HG03521 (cell line): ENCODE measurements at regions not wholly inside any gene's neighbourhood (a gene's known extent, or its start where the extent isn't known, plus 50 kb on each side); places are given as distances from the start of the nearest gene placed in this dataset.

Experiments used
- ATAC-seq: cut with Tn5 transposase; IDR thresholded peaks from one replicate; pipeline ENCODE4 v1.9.1; 2021; ENCODE audit warnings: mild to moderate bottlenecking, moderate library complexity; ENCODE audit not compliant: unreplicated experiment

GRCh38 chr7:130896051-130896881 is 162.3 kb upstream of the KLF14 start:
- no peak for ATAC-seq

- ATAC-seq = no peak
Observed at GRCh38 chr7:130896898-130897514, 163.0 kb upstream of the KLF14 start.

GRCh38 chr7:130897515-130898419 is 163.8 kb upstream of the KLF14 start:
- no peak for ATAC-seq

- ATAC-seq = no peak
Observed at GRCh38 chr7:130899071-130899560, 165.1 kb upstream of the KLF14 start.

GRCh38 chr7:130899638-130900401 is 165.8 kb upstream of the KLF14 start:
- no peak for ATAC-seq

GRCh38 chr7:130900471-130901076 is 166.6 kb upstream of the KLF14 start:
- no peak for ATAC-seq

GRCh38 chr7:130901209-130901783 is 167.3 kb upstream of the KLF14 start:
- ATAC-seq = no peak

- no peak for ATAC-seq
Observed at GRCh38 chr7:130902755-130903357, 168.8 kb upstream of the KLF14 start.

- no peak for ATAC-seq
Observed at GRCh38 chr7:130903358-130903974, 169.5 kb upstream of the KLF14 start.

- no peak for ATAC-seq
Observed at GRCh38 chr7:130904031-130904757, 170.2 kb upstream of the KLF14 start.

- ATAC-seq = no peak
Observed at GRCh38 chr7:130904792-130905191, 170.8 kb upstream of the KLF14 start.

GRCh38 chr7:130906575-130906974 is 172.6 kb upstream of the KLF14 start:
- no peak for ATAC-seq

GRCh38 chr7:130907439-130907838 is 173.4 kb upstream of the KLF14 start:
- no peak for ATAC-seq

- no peak for ATAC-seq
Observed at GRCh38 chr7:130908345-130909160, 174.5 kb upstream of the KLF14 start.

- ATAC-seq = no peak
Observed at GRCh38 chr7:130909161-130909836, 175.3 kb upstream of the KLF14 start.

GRCh38 chr7:130909881-130910672 is 176.1 kb upstream of the KLF14 start:
- ATAC-seq = no peak
